ENCODE measurements at regions not wholly inside any gene's neighbourhood (a gene's known extent, or its start where the extent isn't known, plus 50 kb on each side); places are given as distances from the start of the nearest gene placed in this dataset.

- no peak for TF ChIP-seq POLR2A (IDR thresholded peaks at IDR 0.05; ENCODE audit: low read length)
- TF ChIP-seq, protein P1, sequence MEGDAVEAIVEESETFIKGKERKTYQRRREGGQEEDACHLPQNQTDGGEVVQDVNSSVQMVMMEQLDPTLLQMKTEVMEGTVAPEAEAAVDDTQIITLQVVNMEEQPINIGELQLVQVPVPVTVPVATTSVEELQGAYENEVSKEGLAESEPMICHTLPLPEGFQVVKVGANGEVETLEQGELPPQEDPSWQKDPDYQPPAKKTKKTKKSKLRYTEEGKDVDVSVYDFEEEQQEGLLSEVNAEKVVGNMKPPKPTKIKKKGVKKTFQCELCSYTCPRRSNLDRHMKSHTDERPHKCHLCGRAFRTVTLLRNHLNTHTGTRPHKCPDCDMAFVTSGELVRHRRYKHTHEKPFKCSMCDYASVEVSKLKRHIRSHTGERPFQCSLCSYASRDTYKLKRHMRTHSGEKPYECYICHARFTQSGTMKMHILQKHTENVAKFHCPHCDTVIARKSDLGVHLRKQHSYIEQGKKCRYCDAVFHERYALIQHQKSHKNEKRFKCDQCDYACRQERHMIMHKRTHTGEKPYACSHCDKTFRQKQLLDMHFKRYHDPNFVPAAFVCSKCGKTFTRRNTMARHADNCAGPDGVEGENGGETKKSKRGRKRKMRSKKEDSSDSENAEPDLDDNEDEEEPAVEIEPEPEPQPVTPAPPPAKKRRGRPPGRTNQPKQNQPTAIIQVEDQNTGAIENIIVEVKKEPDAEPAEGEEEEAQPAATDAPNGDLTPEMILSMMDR (IDR thresholded peaks at IDR 0.05): no peak
- TF ChIP-seq NFE2L2 (conservative IDR thresholded peaks at IDR 0.05; ENCODE audit: low read length): no peak
- no peak for TF ChIP-seq ZNF302 (CRISPR knock-in tag; IDR thresholded peaks at IDR 0.05)
- no peak for TF ChIP-seq PBX3 (IDR thresholded peaks at IDR 0.05)
- TF ChIP-seq CHD4 (IDR thresholded peaks at IDR 0.05; ENCODE audit: borderline replicate concordance): no peak
- no peak for TF ChIP-seq RNF2 (IDR thresholded peaks at IDR 0.05; ENCODE audit: borderline replicate concordance, low read depth)
- no peak for TF ChIP-seq ELK1 (IDR thresholded peaks at IDR 0.05; ENCODE audit: low read depth, low read length)
- no peak for TF ChIP-seq RAD21 (conservative IDR thresholded peaks at IDR 0.05 in 1 of 2, IDR thresholded peaks at IDR 0.05 in 1 of 2)
- TF ChIP-seq SREBF2 (IDR thresholded peaks at IDR 0.05): no peak
- no peak for TF ChIP-seq CBX8 (IDR thresholded peaks at IDR 0.05)
- no peak for TF ChIP-seq NPAS2 (CRISPR knock-in tag; IDR thresholded peaks at IDR 0.05; ENCODE audit: borderline replicate concordance)
- TF ChIP-seq, protein P2, sequence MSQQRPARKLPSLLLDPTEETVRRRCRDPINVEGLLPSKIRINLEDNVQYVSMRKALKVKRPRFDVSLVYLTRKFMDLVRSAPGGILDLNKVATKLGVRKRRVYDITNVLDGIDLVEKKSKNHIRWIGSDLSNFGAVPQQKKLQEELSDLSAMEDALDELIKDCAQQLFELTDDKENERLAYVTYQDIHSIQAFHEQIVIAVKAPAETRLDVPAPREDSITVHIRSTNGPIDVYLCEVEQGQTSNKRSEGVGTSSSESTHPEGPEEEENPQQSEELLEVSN (IDR thresholded peaks at IDR 0.05; ENCODE audit: borderline replicate concordance, low read depth): no peak
Observed at GRCh38 chr18:65464361-65464760, 286.5 kb upstream of the CDH7 start.
